OCI-LY1 (cell line): ENCODE measurements at regions not wholly inside any gene's neighbourhood (a gene's known extent, or its start where the extent isn't known, plus 50 kb on each side); places are given as distances from the start of the nearest gene placed in this dataset.
A peak's percentile ranks its signal among the peaks of the same experiment; 100 is the strongest.

Experiments used
- H2AFZ ChIP-seq: fragments of 200-600 bp; sonication (generic), shearing (Covaris generic); 2 replicates; pipeline ENCODE4 v1.6.0; 2014; ENCODE audit warnings: antibody characterized with exemption, mild to moderate bottlenecking, low read length
- H3F3A ChIP-seq: fragments of 200-600 bp; sonication (generic), shearing (Covaris generic); 2 replicates; pipeline ENCODE4 v1.6.0; 2014; ENCODE audit warnings: mild to moderate bottlenecking, antibody characterized with exemption, low read length, moderate library complexity; ENCODE audit not compliant: insufficient read depth
- H3K27ac ChIP-seq: fragments of 200-600 bp; sonication (generic); 2 replicates; pipeline ENCODE4 v1.5.1; 2014; ENCODE audit warnings: low read length, mixed run types, mild to moderate bottlenecking, low read depth; ENCODE audit not compliant: poor library complexity, severe bottlenecking
- H3K27me3 ChIP-seq: fragments of 200-600 bp; sonication (generic); 2 replicates; pipeline ENCODE4 v1.6.0; 2014; ENCODE audit warnings: antibody characterized with exemption, mild to moderate bottlenecking, low read length, moderate library complexity; ENCODE audit not compliant: insufficient read depth
- H3K36me3 ChIP-seq: fragments of 200-600 bp; sonication (generic); 2 replicates; pipeline ENCODE4 v1.6.1; 2014; ENCODE audit warnings: mild to moderate bottlenecking, antibody characterized with exemption, low read length, moderate library complexity, mixed read lengths; ENCODE audit not compliant: insufficient read depth
- H3K4me1 ChIP-seq: fragments of 200-600 bp; sonication (generic); 2 replicates; pipeline ENCODE4 v1.5.1; 2014; ENCODE audit warnings: mild to moderate bottlenecking, low read length, moderate library complexity; ENCODE audit not compliant: insufficient read depth, severe bottlenecking
- H3K4me2 ChIP-seq: fragments of 200-600 bp; sonication (generic), shearing (Covaris generic); 2 replicates; pipeline ENCODE4 v1.6.1; 2014; ENCODE audit warnings: low read length
- H3K4me3 ChIP-seq: fragments of 200-600 bp; sonication (generic); 2 replicates; pipeline ENCODE4 v1.5.1; 2014; ENCODE audit warnings: low read length, low read depth, mild to moderate bottlenecking, mixed read lengths; ENCODE audit not compliant: poor library complexity, severe bottlenecking
- H3K79me2 ChIP-seq: fragments of 200-600 bp; shearing (Covaris generic); 2 replicates; pipeline ENCODE4 v1.6.1; 2016; ENCODE audit warnings: mixed run types, low read length, mixed read lengths; ENCODE audit not compliant: insufficient read depth
- H3K9ac ChIP-seq: fragments of 200-600 bp; sonication (generic), shearing (Covaris generic); 2 replicates; pipeline ENCODE4 v1.6.1; 2014; ENCODE audit warnings: mild to moderate bottlenecking, low read length, mixed read lengths
- H3K9me2 ChIP-seq: fragments of 200-600 bp; sonication (generic), shearing (Covaris generic); 2 replicates; pipeline ENCODE4 v1.6.1; 2014; ENCODE audit warnings: low read depth, mild to moderate bottlenecking, low read length, mixed read lengths
- H3K9me3 ChIP-seq: fragments of 200-600 bp; shearing (Covaris generic); 2 replicates; pipeline ENCODE4 v1.6.1; 2014; ENCODE audit warnings: low read length, mixed read lengths
- H4K20me1 ChIP-seq: fragments of 200-600 bp; sonication (generic), shearing (Covaris generic); 2 replicates; pipeline ENCODE4 v1.6.0; 2016; ENCODE audit warnings: mild to moderate bottlenecking, low read length; ENCODE audit not compliant: insufficient read depth
- CTCF ChIP-seq: fragments of 200-600 bp; sonication (generic), shearing (Covaris generic); IDR thresholded peaks from 2 replicates; pipeline ENCODE4 v1.5.1; 2017; ENCODE audit warnings: mild to moderate bottlenecking, antibody characterized with exemption, low read length, moderate library complexity, mixed read lengths
- EZH2 ChIP-seq: fragments of 200-600 bp; sonication (generic), shearing (Covaris generic); IDR thresholded peaks from 2 replicates; pipeline ENCODE4 v1.8.0; 2017; ENCODE audit warnings: borderline replicate concordance, mixed run types, mild to moderate bottlenecking, antibody characterized with exemption, low read length, moderate library complexity, mixed read lengths

GRCh38 chr3:193780810-193781478 is 187.9 kb downstream of the OPA1 start:
- no peaks in the 10 kb centered on the region for H3K9me3 ChIP-seq
- H3F3A ChIP-seq: no peaks in the 10 kb centered on the region
- no peak overlapping the region for H2AFZ ChIP-seq
- no peaks in the 10 kb centered on the region for H3K79me2 ChIP-seq
- H3K9ac ChIP-seq: no peak overlapping the region
- no peak overlapping the region for H3K27ac ChIP-seq
- peaks cover 16% of the 10 kb centered on the region for H3K4me1 ChIP-seq
- no peaks in the 10 kb centered on the region for H3K27me3 ChIP-seq
- H3K4me3 ChIP-seq: no peak overlapping the region
- no peaks in the 10 kb centered on the region for H3K36me3 ChIP-seq
- H3K4me2 ChIP-seq: no peak overlapping the region
- H3K9me2 ChIP-seq: no peaks in the 10 kb centered on the region
- no peaks in the 10 kb centered on the region for H4K20me1 ChIP-seq
- TF ChIP-seq CTCF (peak; percentile 75), EZH2 (no peak)

GRCh38 chr3:193782276-193782647 is 189.3 kb downstream of the OPA1 start:
- H3K4me2 ChIP-seq: no peak overlapping the region
- no peaks in the 10 kb centered on the region for H3K79me2 ChIP-seq
- no peak overlapping the region for H3K27ac ChIP-seq
- H3K9me2 ChIP-seq: no peaks in the 10 kb centered on the region
- no peaks in the 10 kb centered on the region for H3F3A ChIP-seq
- H3K4me1 ChIP-seq: peaks cover 4% of the 10 kb centered on the region
- no peaks in the 10 kb centered on the region for H3K27me3 ChIP-seq
- H3K36me3 ChIP-seq: no peaks in the 10 kb centered on the region
- H2AFZ ChIP-seq: no peak overlapping the region
- no peak overlapping the region for H3K9ac ChIP-seq
- no peak for TF ChIP-seq CTCF
- TF ChIP-seq EZH2: no peak
- H3K4me3 ChIP-seq: no peak overlapping the region
- H3K9me3 ChIP-seq: no peaks in the 10 kb centered on the region
- H4K20me1 ChIP-seq: no peaks in the 10 kb centered on the region

- H3K27me3 ChIP-seq: no peaks in the 10 kb centered on the region
- no peaks in the 10 kb centered on the region for H3K36me3 ChIP-seq
- H3K4me1 ChIP-seq: no peaks in the 10 kb centered on the region
- no peaks in the 10 kb centered on the region for H3F3A ChIP-seq
- no peaks in the 10 kb centered on the region for H3K79me2 ChIP-seq
- H3K27ac ChIP-seq: no peak overlapping the region
- no peak overlapping the region for H2AFZ ChIP-seq
- TF ChIP-seq CTCF (no peak), EZH2 (no peak)
- no peak overlapping the region for H3K4me3 ChIP-seq
- no peak overlapping the region for H3K4me2 ChIP-seq
- no peaks in the 10 kb centered on the region for H3K9me3 ChIP-seq
- H3K9me2 ChIP-seq: no peaks in the 10 kb centered on the region
- H4K20me1 ChIP-seq: no peaks in the 10 kb centered on the region
- H3K9ac ChIP-seq: no peak overlapping the region
Observed at GRCh38 chr3:193782747-193783146, 189.7 kb downstream of the OPA1 start.
